Cardiac septum (tissue), 1 donor: ENCODE measurements at regions not wholly inside any gene's neighbourhood (a gene's known extent, or its start where the extent isn't known, plus 50 kb on each side); places are given as distances from the start of the nearest gene placed in this dataset.

Source experiments
- DNase-seq: peaks from one replicate; pipeline ENCODE4 v3.0.0-alpha.2; 2020; ENCODE audit warnings: low spot score
- intact Hi-C: fragments of 100-400 bp; cut with DNase I; formaldehyde crosslinking; loops from one replicate; pipeline ENCODE4 v1.14.0; 2022
- donor health status: DM: no; HTN: no; CAD: no.

DNA sequence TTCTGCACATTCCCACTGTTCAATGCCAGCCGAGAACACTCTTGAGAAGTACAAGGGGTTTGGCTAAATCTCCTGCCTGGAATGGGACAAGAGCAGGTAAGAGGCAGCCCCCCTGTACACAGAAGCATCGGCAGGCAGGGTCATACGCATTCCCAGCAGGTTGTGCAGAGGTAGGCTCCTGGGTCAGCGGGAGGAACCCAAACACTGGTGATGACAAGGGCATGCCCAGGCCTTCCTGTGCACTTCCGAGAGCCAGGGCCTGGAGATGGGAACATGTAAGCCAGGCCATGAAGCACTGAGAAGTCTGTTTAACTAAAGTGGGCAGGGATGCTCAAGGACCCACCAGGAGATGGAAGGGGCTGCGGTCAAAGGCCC lies 130.3 kb upstream of the CHST15 start:
- intact Hi-C loops: no loop called here
- DNase-seq: no peak

DNA sequence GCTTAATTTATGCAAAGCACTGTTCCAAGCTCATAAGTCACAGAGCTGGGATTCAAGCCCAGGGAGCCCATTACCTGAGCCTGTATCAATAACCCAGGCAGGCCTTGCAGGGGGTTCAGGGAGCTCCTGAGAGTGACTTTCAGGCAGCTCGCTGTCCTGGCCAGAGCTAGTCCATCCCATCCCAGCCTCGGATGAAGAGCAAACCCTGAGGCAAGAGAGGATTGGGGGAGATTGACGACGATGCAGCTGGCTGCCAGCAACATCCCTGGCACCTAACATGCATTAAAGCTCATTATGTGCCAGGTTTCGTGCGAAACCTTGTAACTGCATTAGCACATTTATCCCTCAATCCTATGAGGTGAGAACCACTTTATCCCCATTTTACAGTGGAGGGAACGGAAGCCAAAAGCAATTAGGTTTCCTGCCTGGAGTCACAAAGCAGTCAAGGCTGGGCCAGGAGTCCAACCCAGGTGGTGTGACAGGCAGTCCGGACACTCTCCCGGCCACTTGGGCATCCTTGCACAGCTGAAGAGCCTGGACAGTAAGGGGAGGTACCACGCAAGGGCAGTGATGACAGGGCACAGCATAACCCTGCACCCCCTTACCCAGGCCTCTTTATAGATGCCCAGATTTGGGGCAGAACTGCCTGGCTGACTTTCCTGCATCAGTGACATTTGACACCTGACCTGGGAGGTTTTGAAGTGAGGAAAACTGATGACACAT lies 129.8 kb upstream of the CHST15 start:
- no peak for DNase-seq
- intact Hi-C loops: no loop called here

DNA sequence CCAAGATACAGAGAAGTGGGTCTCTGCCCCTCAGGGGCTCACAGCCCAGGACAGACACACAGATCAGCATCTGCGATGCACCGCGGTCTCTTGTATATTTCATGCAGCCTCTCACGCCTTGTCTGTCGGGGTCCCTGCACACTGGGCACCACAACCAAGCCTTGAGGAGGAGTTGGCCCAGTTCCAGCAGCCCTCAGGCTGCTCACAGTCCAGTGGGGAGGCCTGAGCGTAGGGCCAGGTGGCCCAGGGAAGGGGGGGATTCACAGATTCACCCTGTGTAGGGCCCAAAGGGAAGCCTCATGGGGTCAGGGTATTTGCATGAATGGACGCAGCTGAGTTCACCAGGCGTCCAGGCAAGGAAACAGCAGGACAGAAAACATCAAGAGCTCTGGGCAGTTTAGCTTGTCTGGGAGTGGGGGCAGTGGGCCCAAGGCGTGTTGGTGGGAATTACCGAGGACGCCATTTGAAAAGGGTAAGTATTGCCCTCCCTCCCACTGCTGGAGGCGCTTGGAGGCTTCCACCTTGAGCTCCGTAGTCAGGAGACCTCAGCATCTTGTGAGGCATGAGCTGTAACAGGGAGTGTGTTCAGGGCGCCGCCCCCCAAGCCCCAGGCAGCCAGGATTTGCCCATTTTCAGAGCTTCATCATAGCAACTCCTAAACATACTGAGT lies 129.1 kb upstream of the CHST15 start:
- intact Hi-C loops: no loop called here
- DNase-seq: no peak

DNA sequence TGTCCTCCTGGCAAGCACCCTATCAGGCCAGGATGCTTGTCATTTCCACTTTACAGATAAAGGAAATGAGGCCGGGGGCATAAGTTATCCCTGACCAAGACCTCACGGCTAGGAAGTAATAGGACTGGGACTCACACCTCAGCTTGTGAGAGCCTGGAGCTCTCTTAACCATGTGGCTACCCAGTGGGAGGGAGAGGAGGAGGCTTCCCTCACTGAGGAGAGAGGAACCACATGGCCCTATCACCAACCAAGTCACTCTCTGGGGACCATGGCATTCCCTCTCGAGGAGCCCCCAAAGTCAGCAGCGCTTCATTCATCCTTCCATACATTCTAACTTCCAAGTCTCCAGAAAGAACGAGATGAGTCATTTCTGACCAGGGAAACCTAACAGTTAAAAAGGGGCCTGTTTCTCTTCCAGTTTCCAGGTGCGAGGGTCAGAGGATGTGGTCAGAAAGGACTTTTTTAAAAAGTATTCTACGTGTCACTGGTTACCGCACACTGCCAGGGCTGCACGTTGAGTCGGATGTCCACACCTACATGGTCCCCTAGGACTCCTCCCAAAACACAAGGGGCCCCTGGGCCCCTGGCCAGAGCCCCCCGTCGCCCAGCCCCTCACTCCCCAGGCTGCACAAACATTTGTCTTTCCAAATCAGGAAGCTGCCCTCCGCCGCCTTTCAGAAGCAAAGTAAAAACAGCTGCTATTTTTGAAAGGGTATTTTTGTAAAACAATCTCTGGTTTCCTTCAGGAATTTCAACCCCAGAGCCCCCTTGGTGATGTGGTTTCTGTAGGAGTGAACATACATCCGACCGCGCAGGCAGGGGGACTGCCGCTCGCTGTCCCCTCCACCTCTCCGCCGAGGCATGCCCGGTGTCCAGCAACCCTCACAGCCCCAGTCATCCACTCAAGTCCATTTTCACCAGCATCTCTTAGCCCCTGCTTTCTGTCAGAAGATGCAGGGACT lies 128.2 kb upstream of the CHST15 start:
- no peak for DNase-seq
- intact Hi-C loops: no loop called here

DNA sequence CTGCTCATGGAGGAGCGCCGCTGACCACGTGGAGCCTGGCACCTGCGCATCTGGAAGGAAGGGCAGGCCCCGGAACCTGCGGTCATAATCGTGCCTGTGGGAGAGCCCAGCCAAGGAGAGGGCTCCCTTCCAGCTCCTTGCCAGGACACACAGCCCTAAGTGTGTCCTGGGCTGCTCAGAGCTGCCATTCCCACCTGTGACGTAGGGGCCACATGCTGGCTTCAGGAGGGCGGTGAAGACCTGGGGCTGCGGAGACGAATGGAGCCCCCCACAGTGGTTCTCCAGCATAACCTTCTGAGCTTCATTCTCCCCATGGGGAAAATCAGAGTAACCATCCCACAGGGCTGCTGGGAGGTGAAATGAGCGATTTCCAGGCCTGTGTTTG lies 127.6 kb upstream of the CHST15 start:
- DNase-seq: no peak
- intact Hi-C loops: no loop called here

DNA sequence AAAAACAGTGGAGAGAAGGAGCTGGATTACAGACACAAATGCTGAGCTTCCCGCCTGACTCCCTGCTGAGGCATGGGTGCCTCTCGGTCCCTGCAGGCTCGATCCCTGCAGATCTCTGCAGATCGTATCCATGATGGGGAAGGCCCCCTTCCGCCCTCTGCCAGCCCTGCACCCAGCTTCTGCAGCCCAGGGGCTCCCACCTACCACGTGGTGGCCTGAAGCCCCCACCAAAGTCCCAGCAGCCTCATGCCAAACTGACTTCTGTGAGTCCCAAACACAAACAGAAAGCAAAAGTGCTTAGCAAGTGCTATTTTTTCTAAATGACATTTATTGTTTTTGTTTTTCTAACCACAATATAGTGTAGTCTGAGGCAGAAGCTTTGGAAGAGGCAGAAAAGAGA lies 127.1 kb upstream of the CHST15 start:
- intact Hi-C loops: no loop called here

DNA sequence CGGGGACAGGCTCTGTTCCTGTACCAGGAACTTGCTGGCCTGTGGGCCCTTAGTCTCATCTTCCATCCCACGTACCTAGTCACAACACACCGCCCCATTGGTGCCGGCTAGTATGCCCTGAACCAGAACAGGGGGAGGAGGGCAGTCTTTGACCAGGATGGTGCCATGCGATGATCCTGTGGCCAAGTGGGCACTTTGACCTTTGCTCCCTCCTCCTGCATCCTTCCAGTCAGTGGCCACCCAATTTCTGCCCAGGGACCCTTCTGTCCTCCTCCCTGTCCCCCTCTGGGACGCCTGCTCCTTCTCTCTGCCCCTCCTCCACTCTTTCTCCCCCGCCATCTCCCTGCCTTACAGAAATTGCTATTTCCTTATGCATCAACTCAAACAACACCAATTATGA lies 126.3 kb upstream of the CHST15 start:
- DNase-seq: no peak
- intact Hi-C loops: no loop called here

More for the DNA sequence above, 127.1 kb upstream of the CHST15 start:
- no peak for DNase-seq

DNA sequence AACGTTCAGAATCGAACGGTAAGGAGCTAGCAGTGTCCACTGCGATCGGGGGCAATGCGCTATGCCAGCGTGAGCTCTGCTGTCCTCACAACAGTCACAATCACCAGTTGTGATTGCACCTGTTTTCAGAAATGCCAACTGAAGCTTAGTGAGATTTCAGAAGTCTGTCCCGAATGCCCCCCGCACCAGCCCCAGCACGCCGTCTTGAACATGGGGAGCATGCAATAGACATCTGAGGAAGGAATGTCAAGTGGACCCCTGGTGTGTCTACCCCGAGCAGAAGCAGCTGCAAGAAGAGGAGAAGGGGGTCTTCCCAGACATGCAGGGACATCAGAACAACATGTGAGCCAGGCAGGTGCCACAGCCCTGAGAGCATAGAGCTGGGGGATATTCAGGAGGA lies 125.7 kb upstream of the CHST15 start:
- no peak for DNase-seq
- intact Hi-C loops: no loop called here

DNA sequence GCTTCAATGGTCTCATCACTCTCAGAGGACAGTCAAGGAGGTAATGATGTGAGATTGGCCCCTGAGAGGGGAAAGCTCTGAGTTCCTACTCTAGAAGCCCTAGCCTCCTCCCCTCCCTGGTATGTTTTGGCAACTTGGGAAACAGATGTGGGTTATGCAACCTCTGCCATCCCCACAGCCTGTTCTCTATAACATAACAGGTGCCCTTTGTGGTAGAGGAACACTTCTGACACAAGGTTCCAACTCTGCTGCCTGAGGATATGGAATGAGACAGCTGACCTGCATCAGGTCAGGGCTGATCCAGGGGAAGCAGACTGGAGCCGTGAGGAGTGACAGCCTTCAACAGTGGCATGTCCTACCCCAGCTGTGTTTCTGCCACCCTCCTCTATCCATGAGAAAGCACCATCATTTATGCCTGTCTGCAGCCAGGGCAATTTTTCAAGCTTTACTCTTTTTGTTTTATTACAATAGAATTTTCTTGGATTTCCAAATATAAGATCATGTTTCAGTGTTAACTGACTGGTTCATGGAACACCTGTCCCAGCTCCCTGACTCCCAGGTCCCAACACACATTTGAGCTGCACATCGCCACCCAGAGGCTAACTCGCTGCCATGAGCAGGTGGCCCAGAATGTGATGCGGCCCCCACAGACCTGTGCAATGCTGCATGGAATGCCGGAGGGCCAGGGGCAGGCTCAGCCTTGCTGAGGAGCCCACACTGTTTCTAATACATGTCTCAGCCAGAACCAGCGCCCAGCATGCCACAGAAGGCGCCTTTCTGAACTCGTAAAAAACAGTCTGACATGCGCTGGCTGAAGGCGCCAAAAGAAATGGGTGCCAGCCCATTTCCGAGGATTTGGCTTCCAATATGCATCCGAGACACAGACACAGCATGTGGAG lies 124.8 kb upstream of the CHST15 start:
- no peak for DNase-seq
- intact Hi-C loops: no loop called here

DNA sequence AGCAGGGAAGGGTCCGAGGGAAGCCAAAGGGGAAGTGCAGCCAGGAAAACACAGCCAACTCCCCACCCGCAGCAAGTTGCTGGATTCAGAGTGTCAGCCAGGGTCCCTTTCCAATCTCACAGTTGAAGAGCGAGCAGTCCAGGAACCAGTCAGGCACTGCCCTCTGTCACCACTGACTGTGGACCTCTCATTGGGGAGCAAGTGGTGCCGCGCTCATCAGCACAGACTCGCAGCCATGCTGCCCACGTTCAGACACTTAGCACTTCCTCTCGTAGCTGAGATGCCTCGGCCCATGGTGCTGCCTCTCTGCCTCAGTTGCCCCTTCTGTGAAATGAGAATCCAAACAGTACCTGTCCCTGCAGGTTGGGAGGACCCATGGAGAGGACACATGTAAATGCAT lies 123.6 kb upstream of the CHST15 start:
- intact Hi-C loops: no loop called here
- DNase-seq: no peak

DNA sequence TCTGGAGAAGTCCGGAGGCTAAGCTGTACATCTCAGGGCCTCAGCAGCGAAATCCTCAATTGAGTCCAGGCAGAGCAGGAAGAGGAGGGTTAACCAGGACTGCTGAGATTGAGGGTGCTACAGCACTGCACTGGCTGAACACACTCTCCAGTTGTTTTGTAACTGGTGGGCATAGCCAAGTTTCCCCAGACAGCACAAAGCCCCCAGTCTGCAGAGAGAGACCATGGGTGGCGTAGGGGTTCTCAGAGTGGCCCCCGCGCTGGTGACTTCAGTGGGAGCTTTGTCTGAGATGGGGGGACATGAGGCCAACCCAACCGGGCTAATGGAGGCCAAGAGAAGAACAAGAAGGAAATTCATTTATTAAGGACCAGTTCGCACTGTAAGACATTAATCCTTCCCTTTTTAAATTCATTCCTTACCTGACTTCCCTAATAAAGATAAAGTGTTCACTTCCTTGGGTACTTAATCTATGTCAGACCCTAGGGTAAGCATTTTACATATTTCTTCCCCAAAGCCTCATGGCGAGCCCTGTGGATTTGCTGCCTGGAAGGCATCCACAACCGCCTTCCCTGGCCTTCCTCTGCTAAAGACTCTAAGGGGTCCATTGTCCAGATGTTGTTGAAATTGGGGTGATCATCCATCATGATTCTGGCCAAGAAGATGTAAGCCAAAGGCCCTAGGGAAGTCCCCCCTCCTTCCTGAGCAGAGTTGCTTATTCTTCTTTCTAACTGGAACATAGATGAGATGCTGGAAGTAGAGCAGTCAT lies 121.4 kb upstream of the CHST15 start:
- intact Hi-C loops: no loop called here
- no peak for DNase-seq

DNA sequence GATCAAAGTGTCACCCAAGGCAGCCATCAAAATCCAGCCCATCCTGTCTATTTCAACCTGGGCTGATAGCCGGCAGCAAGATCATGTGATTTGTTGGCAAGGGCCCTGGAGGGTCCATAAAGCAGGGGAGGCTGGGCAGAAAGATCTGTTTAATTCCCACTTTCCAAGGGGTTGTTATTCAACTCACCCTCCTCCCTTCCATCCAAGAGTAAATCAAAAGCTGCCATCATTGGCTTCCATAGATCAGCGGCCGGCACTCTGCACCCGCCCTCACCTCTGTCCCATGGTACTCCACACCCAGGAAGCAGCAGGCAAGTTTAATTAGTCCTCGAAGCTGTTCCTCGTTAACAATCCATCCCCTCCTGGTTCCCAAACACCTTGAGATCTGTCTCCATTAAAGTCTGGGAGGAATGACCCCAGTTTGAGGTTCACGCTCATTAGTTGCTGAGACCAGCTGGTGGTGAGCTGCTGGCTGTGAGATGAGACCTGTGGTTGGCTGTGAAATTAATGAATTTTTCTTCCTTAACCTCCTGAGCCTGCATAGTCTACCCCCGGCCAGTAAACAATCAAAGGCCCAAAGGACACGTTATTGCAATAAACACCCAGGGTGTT lies 120.6 kb upstream of the CHST15 start:
- DNase-seq: no peak
- intact Hi-C loops: no loop called here

DNA sequence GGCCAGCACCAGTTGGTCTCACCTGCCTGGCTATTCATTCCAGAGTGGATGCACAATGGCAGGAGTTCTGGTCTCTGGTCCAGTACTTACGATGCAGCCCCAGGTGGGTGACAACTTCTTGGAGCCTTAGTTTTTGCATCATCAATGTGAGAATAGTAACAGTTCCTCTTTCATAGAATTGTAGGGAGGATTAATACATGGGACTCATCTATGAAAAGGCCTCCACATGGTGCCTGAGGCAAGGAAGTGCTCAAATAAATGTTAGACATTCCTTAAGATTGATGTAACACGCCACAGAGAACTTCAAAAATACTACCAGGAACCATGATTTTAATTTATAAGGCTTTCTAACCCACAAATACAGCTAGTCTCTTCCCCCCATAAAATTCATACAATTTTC lies 120.1 kb upstream of the CHST15 start:
- intact Hi-C loops: no loop called here
- DNase-seq: no peak

DNA sequence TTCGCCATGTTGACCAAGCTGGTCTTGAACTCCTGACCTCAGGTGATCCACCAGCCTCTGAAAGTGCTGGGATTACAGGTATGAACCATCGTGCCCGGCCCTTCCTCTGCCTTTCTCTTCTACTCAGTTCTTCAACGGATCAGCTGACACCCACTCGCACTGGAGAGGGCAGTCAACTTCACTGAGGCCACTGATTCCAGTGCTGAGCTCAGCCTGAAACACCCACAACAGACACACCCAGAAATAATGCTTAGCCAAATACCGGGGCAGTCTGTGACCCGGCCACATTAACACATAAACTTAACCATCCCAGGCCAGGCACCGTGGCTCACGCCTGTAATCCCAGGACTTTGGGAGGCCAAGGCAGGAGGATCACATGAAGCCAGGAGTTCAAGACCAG lies 119.3 kb upstream of the CHST15 start:
- DNase-seq: no peak
- intact Hi-C loops: no loop called here

DNA sequence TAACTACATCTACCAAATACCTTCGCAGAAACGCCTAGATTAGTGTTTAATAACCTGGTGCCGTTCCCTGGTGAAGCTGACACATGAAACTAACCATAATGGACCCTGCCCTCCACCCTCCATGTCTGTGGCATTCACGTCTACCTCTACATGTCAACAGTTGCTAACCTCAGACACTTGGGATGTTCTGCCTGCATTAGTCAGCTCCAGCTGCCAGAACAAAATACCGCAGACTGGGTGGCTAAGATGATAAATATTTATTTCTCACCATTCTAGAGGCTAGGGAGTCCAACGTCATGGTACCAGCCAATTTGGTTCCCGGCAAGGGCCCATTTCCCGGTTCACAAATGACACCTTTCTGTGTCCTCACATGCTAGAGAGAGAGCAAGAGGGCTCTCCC lies 118.5 kb upstream of the CHST15 start:
- intact Hi-C loops: no loop called here
- DNase-seq: no peak

DNA sequence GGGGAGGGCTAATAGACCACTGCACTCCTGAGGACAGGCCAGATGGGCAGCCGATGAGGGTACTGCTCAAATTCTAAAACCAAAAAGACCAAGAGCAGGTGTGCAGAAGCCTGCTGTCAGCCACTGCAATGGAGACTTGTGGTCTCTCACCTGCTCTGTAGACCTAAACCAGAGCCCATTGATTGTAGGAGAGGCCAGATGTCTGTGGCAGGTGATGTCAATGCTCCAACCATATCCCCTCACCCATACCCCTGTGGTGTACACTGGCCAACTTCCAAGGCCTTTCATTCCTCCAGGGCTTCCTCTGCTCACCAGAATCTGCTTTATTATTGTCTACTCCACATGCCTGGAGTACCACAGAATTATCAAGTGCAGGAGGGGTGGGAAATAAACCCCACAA lies 116.9 kb upstream of the CHST15 start:
- DNase-seq: no peak
- intact Hi-C loops: no loop called here

DNA sequence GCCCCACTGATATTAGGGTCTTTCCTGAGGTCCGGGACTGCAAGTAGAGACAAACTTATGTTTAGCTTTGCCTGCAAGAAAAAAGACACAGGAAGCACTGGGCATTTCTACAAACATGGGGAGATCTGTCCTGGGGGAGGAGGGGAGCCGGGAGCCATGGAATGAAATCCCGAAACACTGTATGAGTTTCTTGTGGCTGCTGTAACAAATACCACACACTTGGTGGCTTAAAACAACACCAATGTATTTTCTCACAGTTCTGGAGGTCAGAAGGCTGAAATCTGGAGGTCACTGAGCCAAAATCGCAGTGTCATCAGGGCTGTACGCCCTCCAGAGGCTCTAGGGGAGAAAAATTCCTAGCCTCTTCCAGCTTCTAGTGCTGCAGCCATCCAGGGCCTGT lies 114.0 kb upstream of the CHST15 start:
- intact Hi-C loops: no loop called here
- no peak for DNase-seq

DNA sequence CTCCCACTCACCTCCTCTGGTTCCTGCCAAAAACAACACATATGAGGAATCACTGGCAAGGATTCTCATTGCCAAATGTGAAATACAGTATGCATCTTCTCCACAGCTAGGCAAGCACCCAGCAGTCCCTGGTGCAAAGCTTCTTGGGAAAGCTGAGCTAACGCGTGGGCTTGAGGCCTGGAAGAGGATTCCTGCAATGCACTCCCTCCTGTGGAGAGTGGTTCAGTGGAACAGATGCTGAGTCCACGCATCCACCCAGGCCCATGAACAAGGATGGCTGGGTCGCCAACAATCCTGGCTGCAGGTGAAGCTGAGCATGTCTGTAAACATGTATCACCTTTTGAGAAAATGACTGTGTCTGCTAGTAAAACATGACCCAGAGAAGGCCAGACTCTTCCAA lies 113.2 kb upstream of the CHST15 start:
- intact Hi-C loops: no loop called here
- no peak for DNase-seq

DNA sequence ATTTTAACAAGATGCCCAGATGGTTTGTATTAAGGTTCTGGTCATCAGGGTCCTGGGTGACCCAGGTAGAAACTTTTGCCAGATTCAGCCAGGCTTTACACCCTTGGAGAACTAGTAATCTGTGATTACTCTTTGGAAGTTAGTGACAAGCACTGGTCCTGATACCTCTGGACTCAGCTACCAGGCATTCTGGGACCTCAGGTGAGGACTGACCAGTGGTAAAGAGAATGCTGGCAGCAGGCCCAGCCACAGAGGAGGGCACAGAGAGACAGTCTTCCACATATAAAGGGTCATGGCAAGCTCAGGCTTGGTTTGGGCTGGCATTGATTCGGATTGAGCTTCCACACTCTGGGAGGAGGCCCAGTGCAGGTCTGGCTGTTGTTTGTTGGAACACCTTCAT lies 112.0 kb upstream of the CHST15 start:
- intact Hi-C loops: no loop called here
- no peak for DNase-seq
